Astrocyte (in vitro differentiated cells and primary cell): ENCODE measurements at regions not wholly inside any gene's neighbourhood (a gene's known extent, or its start where the extent isn't known, plus 50 kb on each side); places are given as distances from the start of the nearest gene placed in this dataset.

Experiments used
- CTCF ChIP-seq: IDR thresholded peaks from 2 replicates; pipeline ENCODE4 v1.5.1; 2011; ENCODE audit warnings: low read depth, mild to moderate bottlenecking, inconsistent platforms, low read length, moderate library complexity; ENCODE audit not compliant: insufficient read depth
- EZH2 ChIP-seq: IDR thresholded peaks from 2 replicates; pipeline ENCODE4 v1.6.1; 2012; ENCODE audit warnings: mild to moderate bottlenecking, low read length, inconsistent platforms; ENCODE audit not compliant: insufficient read depth

- TF ChIP-seq CTCF (no peak), EZH2 (no peak)
Measured at GRCh38 chr6:77368660-77369313, 94.5 kb downstream of the HTR1B start.
